ENCODE measurements at regions not wholly inside any gene's neighbourhood (a gene's known extent, or its start where the extent isn't known, plus 50 kb on each side); places are given as distances from the start of the nearest gene placed in this dataset.

DNA sequence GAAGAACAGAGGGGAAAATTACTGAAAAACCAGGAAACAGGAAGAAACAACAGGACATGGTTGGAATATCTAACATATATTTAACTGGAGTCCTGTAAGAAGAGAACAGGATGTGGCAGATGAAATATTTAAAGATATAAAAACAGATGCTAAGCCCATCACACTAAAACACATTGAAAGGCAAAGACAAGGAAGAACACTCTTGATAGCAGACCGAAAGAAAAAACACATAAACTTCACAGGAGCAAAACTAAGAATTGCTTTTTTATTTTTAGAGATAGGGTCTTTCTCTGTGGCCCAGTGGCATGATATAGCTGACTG is 324.4 kb upstream of the ARRDC3 start:
- no TSS peak for BruUV-seq (replicated peaks)
- H3K79me2 ChIP-seq (ENCODE audit: control insufficient read depth, insufficient read depth, low read length): no peaks in the 10 kb centered on the region
- ChIA-PET POLR2A (no interaction called here), CTCF (no interaction called here)
- intact Hi-C loops (cut with micrococcal nuclease): no loop called here
- TF ChIP-seq MYC (IDR thresholded peaks at IDR 0.05; ENCODE audit: low read depth, low read length) (no peak), POLR2A (IDR thresholded peaks at IDR 0.05; ENCODE audit: low read depth, low read length) (no peak), EZH2 (IDR thresholded peaks at IDR 0.05; ENCODE audit: borderline replicate concordance, low read depth, low read length, severe bottlenecking) (no peak), JUN (IDR thresholded peaks at IDR 0.05; ENCODE audit: borderline replicate concordance, insufficient read depth, insufficient read length, low read depth) (no peak), CTCF (IDR thresholded peaks at IDR 0.05; ENCODE audit: extremely low read depth in 1 of 2, insufficient read depth in 1 of 2, low read depth in 1 of 2, low read length in 2 of 2) (no peak), MAX (IDR thresholded peaks at IDR 0.05; ENCODE audit: insufficient read depth, insufficient read length) (no peak), POLR2AphosphoS5 (IDR thresholded peaks at IDR 0.05; ENCODE audit: insufficient read depth, low read depth, low read length) (no peak), GATA2 (IDR thresholded peaks at IDR 0.05; ENCODE audit: insufficient read depth, insufficient read length, low read depth, low read length) (no peak), FOS (IDR thresholded peaks at IDR 0.05; ENCODE audit: borderline replicate concordance, insufficient read depth, low read length) (no peak)
- H4K20me1 ChIP-seq (replicated peaks; ENCODE audit: control insufficient read depth, extremely low read depth, insufficient read depth, low read length): no peaks in the 10 kb centered on the region
- H3K27me3 ChIP-seq (ENCODE audit: control insufficient read depth in 2 of 2, insufficient read depth in 2 of 2, low read length in 2 of 2): no peaks in the 10 kb centered on the region
- H3K27ac ChIP-seq (ENCODE audit: insufficient read depth, low read depth, low read length): no peak overlapping the region
- no peaks in the 10 kb centered on the region for H3K36me3 ChIP-seq (ENCODE audit: control insufficient read depth in 2 of 2, extremely low read depth in 1 of 2, insufficient read depth in 2 of 2, low read length in 2 of 2)
- no peak for FAIRE-seq
- H3K9me1 ChIP-seq (replicated peaks; ENCODE audit: control insufficient read depth, extremely low read depth, insufficient read depth, low read length): no peaks in the 10 kb centered on the region
- H3K9me3 ChIP-seq (replicated peaks; ENCODE audit: control insufficient read depth, insufficient read depth, low read length): no peaks in the 10 kb centered on the region
- no peak overlapping the region for H2AFZ ChIP-seq (ENCODE audit: low read depth, low read length)
- H3K9ac ChIP-seq (replicated peaks; ENCODE audit: extremely low read depth, insufficient read depth, low read length): no peak overlapping the region
- DNase-seq (ENCODE audit: low read depth, low spot score): no peak
- H3K4me3 ChIP-seq (replicated peaks in 1 of 3; ENCODE audit: insufficient read depth in 1 of 3, low read depth in 1 of 3, low read length in 3 of 3): no peak overlapping the region
- dilution Hi-C loops (cut with MboI; ENCODE audit: extremely low pct_ligation_motif_present, low sequenced_read_pairs): no loop called here
- H3K4me2 ChIP-seq (ENCODE audit: insufficient read depth, low read length): no peak overlapping the region
- no peaks in the 10 kb centered on the region for H3K4me1 ChIP-seq (ENCODE audit: control insufficient read depth, extremely low read depth, insufficient read depth, low read length)

All from endothelial cell of umbilical vein (primary cell).